PC-3 (cell line): ENCODE measurements at regions not wholly inside any gene's neighbourhood (a gene's known extent, or its start where the extent isn't known, plus 50 kb on each side); places are given as distances from the start of the nearest gene placed in this dataset.

Source experiments
- ATAC-seq: fragments of 200-7000 bp; cut with Tn5 transposase; 2 replicates; pipeline ENCODE4 v1.9.1; 2020; ENCODE audit warnings: mild to moderate bottlenecking, moderate library complexity
- BruUV-seq: library from RNA; stranded (reverse); fragments of 400-500 nt; replicated peaks from 2 replicates; lab custom pipeline; 2021; lab: Mats Ljungman, UMichigan
- CTCF ChIA-PET: fragments of 300-600 bp; sonication (Branson Sonifier 250); formaldehyde crosslinking; loops from one replicate; lab custom pipeline; 2022; ENCODE audit warnings: antibody characterized with exemption; lab: Charles Lee
- POLR2A ChIA-PET: fragments of 300-600 bp; sonication (Branson Sonifier 250); formaldehyde crosslinking; loops from one replicate; lab custom pipeline; 2022; ENCODE audit warnings: antibody characterized with exemption; ENCODE audit not compliant: unreplicated experiment; lab: Charles Lee
- DNase-seq: peaks from one replicate; pipeline ENCODE4 v3.0.0-alpha.2; 2015
- H2AFZ ChIP-seq: fragments of 300-600 bp; sonication (generic); 2 replicates; pipeline ENCODE4 v1.6.0; 2016; ENCODE audit warnings: antibody characterized with exemption, low read length
- H3F3A ChIP-seq: fragments of 300-600 bp; sonication (generic); one replicate; pipeline ENCODE4 v1.6.0; 2017; ENCODE audit warnings: antibody characterized with exemption, low read length, control low read depth, mild to moderate bottlenecking; ENCODE audit not compliant: unreplicated experiment
- H3K27ac ChIP-seq: fragments of 300-600 bp; sonication (generic); 2 replicates; pipeline ENCODE4 v1.5.1; 2016; ENCODE audit warnings: mild to moderate bottlenecking, low read length
- H3K27me3 ChIP-seq: fragments of 300-600 bp; sonication (generic); 2 replicates; pipeline ENCODE4 v1.6.1; 2016; ENCODE audit warnings: low read length, mixed read lengths
- H3K36me3 ChIP-seq: fragments of 300-600 bp; sonication (generic); 2 replicates; pipeline ENCODE4 v1.6.1; 2016; ENCODE audit warnings: low read depth, mixed run types, low read length, mixed read lengths
- H3K4me1 ChIP-seq: fragments of 300-600 bp; sonication (generic); 2 replicates; pipeline ENCODE4 v1.5.1; 2016; ENCODE audit warnings: low read length; ENCODE audit not compliant: insufficient read depth
- H3K4me2 ChIP-seq: fragments of 300-600 bp; sonication (generic); 2 replicates; pipeline ENCODE4 v1.6.0; 2016; ENCODE audit warnings: low read length
- H3K4me3 ChIP-seq: fragments of 300-600 bp; sonication (generic); 2 replicates; pipeline ENCODE4 v1.5.1; 2016; ENCODE audit warnings: mild to moderate bottlenecking, low read length, mixed read lengths
- H3K79me2 ChIP-seq: fragments of 300-600 bp; sonication (generic); 2 replicates; pipeline ENCODE4 v1.6.1; 2017; ENCODE audit warnings: low read length, mixed read lengths
- H3K9ac ChIP-seq: fragments of 300-600 bp; sonication (generic); 2 replicates; pipeline ENCODE4 v1.6.0; 2016; ENCODE audit warnings: mild to moderate bottlenecking, low read length
- H3K9me2 ChIP-seq: fragments of 300-600 bp; sonication (generic); replicated peaks from 2 replicates; pipeline ENCODE4 v1.6.1; 2016; ENCODE audit warnings: mixed run types, low read length, mixed read lengths
- H3K9me3 ChIP-seq: fragments of 300-600 bp; sonication (generic); 2 replicates; pipeline ENCODE4 v1.6.1; 2016; ENCODE audit warnings: low read length, mixed read lengths
- H4K20me1 ChIP-seq: fragments of 300-600 bp; sonication (generic); 2 replicates; pipeline ENCODE4 v1.6.1; 2016; ENCODE audit warnings: low read length, mixed read lengths
- CTCF ChIP-seq: fragments of 300-600 bp; sonication (generic); conservative IDR thresholded peaks from 2 replicates; pipeline ENCODE4 v1.5.1; 2017; ENCODE audit warnings: antibody characterized with exemption, low read depth, mild to moderate bottlenecking, low read length
- EZH2 ChIP-seq: fragments of 300-600 bp; sonication (generic); IDR thresholded peaks from one replicate; pipeline ENCODE4 v1.6.1; 2017; ENCODE audit warnings: antibody characterized with exemption, mild to moderate bottlenecking, low read length; ENCODE audit not compliant: unreplicated experiment
- EZH2phosphoT487 ChIP-seq: fragments of 300-600 bp; sonication (generic); IDR thresholded peaks from 2 replicates; pipeline ENCODE4 v1.6.1; 2018; ENCODE audit warnings: mild to moderate bottlenecking, antibody characterized with exemption, low read length, borderline replicate concordance
- intact Hi-C: fragments of 100-400 bp; cut with micrococcal nuclease; formaldehyde crosslinking; loops from 2 replicates; pipeline ENCODE4 v1.9.0; 2023

- TF ChIP-seq CTCF: no peak
- DNase-seq: no peak
- no peaks in the 10 kb centered on the region for H3K27me3 ChIP-seq
- ATAC-seq: no peak
- POLR2A ChIA-PET: no interaction called here
- no TSS peak for BruUV-seq
- H3F3A ChIP-seq: no peaks in the 10 kb centered on the region
- no peaks in the 10 kb centered on the region for H3K36me3 ChIP-seq
- H3K9ac ChIP-seq: no peak overlapping the region
- H3K4me2 ChIP-seq: no peak overlapping the region
- H3K4me1 ChIP-seq: no peaks in the 10 kb centered on the region
- H3K9me2 ChIP-seq: no peaks in the 10 kb centered on the region
- CTCF ChIA-PET: no interaction called here
- H3K4me3 ChIP-seq: no peak overlapping the region
- no peaks in the 10 kb centered on the region for H3K79me2 ChIP-seq
- no peaks in the 10 kb centered on the region for H4K20me1 ChIP-seq
- H3K27ac ChIP-seq: no peak overlapping the region
- intact Hi-C loops: no loop called here
- no peaks in the 10 kb centered on the region for H3K9me3 ChIP-seq
- no peak overlapping the region for H2AFZ ChIP-seq
Observed at GRCh38 chr16:26578748-26579147, 488.0 kb upstream of the C16orf82 start.

- Histone ChIP-seq H3K9me2 (no peaks in the 10 kb centered on the region), H3K27ac (no peak overlapping the region), H2AFZ (no peak overlapping the region), H3F3A (no peaks in the 10 kb centered on the region), H3K36me3 (no peaks in the 10 kb centered on the region), H4K20me1 (no peaks in the 10 kb centered on the region), H3K4me1 (no peaks in the 10 kb centered on the region), H3K9ac (no peak overlapping the region), H3K4me3 (no peak overlapping the region), H3K4me2 (no peak overlapping the region), H3K79me2 (no peaks in the 10 kb centered on the region), H3K27me3 (no peaks in the 10 kb centered on the region), H3K9me3 (no peaks in the 10 kb centered on the region)
- intact Hi-C loops: no loop called here
- CTCF ChIA-PET: no interaction called here
- POLR2A ChIA-PET: no interaction called here
- BruUV-seq: no TSS peak
- TF ChIP-seq EZH2 (no peak), CTCF (no peak), EZH2phosphoT487 (no peak)
- no peak for ATAC-seq
- DNase-seq: no peak
Observed at GRCh38 chr16:26583803-26584202, 482.9 kb upstream of the C16orf82 start.

DNA sequence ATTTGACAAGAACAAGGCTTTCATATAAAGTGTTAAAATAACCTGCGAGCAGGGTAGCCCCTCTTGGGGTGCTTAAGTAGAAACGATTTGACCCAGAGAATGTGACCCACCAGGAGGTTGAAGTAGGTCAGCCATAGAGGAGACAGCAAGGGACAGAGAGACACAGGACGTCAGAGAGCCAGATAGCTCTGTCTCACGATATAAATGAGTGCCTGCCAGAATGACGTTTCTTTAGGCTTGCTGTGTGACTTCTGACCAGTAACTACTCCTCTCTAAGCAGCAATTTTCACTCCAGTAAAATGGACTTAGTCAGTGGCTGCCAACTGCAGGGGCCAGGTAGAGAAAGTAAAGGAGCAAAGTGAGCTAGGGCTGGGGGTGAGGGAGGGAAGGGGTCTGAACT lies 473.0 kb upstream of the C16orf82 start:
- DNase-seq (no peak), ATAC-seq (no peak)
- no peaks in the 10 kb centered on the region for H3K4me1 ChIP-seq
- no peaks in the 10 kb centered on the region for H3K79me2 ChIP-seq
- no peak overlapping the region for H2AFZ ChIP-seq
- no peak overlapping the region for H3K4me2 ChIP-seq
- H4K20me1 ChIP-seq: no peaks in the 10 kb centered on the region
- no peaks in the 10 kb centered on the region for H3K9me3 ChIP-seq
- no peak for TF ChIP-seq CTCF
- no peak for TF ChIP-seq EZH2
- TF ChIP-seq EZH2phosphoT487: no peak
- no peaks in the 10 kb centered on the region for H3K36me3 ChIP-seq
- H3F3A ChIP-seq: no peaks in the 10 kb centered on the region
- H3K27me3 ChIP-seq: no peaks in the 10 kb centered on the region
- CTCF ChIA-PET: no interaction called here
- H3K27ac ChIP-seq: no peak overlapping the region
- no peaks in the 10 kb centered on the region for H3K9me2 ChIP-seq
- intact Hi-C loops: no loop called here
- POLR2A ChIA-PET: no interaction called here
- no peak overlapping the region for H3K4me3 ChIP-seq
- H3K9ac ChIP-seq: no peak overlapping the region
- BruUV-seq: no TSS peak
